ENCODE measurements at regions not wholly inside any gene's neighbourhood (a gene's known extent, or its start where the extent isn't known, plus 50 kb on each side); places are given as distances from the start of the nearest gene placed in this dataset.
"Not testable (repeated sequence)": the region's sequence is repeated elsewhere in the genome, so short reads cannot be mapped to it uniquely, and the experiment has no call there.

- DNase-seq, result no peak
Measured at GRCh38 chr22:49674479-49675050, 153.1 kb downstream of the BRD1 start.

GRCh38 chr22:49673048-49673447 is 154.6 kb downstream of the BRD1 start:
- DNase-seq, result no peak

- no peak for DNase-seq
Measured at GRCh38 chr22:49672014-49672516, 155.6 kb downstream of the BRD1 start.

DNA sequence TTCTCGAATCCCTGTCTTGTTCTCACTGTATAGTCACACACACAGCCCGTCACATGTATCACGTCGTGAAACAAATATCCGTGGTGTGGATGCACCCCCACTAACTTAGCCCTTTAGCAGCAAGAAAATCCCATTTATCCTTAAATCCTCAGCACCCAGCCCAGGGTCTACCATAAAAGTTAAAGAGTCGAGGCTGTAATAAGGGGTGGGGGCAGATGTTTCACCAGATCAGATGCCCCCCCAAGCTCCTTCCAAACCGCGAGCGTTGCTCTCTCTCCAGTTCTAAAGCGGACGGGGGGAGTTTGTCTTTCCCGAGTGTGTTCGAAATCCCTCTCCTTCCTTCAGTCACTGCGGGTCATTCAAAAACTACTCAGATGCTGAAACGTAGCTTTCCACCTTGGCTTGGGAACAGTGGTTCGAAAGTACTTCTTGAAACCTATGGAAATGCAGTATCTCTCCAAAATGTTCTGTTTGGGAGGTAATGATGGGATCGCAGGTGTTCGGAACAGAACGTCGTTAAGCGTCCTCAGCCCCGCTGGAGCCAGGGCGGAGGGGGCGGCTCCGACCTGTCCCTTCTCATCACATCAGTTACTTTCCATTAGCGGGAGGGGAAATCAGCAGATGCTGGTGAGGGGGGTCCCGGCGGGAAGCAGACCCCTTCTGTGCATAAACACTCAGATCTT is 156.2 kb downstream of the BRD1 start:
- no peak for DNase-seq

DNA sequence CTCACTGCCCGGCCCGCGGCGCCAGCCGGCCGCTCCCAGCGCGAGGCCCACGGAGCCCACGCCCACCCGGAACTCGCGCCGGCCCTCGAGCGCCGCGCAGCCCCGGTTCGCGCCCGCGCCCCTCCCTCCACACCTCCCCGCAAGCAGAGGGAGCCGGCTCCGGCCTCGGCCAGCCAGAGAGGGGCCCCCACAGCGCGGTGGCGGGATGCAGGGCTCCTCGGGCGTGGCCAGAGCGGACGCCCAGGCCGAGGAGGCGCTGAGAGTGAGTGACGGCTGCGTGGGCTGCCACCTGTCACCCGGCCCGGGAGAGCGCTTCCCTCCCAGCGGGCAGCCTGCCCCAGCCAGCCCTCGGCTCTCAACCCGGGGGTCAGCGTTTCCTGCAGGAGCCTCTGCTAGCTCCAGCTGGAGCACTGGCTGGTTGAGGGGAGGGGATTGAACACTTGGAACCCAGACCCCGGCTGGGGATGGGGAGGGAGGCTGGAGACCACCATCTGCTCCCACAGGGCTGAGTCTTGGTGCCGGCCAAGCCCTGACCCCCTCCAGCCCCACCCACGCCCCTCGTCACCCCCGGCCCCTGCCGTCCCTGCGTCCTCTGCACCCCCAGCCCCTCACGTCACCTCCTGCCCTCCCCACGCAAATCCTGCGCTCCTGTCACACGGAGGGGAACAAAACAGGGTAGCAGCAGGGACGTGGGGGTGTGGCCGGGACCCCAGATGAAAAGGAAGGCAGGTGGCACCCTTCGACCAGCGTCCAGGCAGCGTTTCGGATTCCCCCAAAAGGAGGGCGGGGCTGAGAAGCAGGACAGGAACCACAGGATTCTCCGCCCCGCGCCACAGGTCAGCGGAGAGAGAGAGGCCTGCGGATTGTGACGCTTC is 157.0 kb downstream of the BRD1 start:
- peak; percentile 14 for DNase-seq

DNA sequence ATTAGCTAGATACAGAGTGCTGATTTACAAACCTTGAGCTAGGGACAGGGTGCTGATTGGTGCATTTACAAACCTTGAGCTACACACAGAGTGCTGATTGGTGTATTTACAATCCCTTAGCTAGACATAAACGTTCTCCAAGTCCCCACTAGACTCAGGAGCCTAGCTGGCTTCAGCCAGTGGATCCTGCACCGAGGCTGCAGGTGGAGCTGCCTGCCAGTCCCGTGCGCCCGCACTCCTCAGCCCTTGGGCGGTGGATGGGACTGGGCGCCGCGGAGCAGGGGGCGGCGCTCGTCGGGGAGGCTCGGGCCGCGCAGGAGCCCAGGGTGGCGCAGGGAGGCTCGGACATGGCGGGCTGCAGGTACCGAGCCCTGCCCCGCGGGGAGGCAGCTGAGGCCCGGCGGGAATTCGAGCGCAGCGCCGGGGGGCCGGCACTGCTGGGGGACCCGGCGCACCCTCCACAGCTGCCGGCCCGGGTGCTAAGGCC is 157.7 kb downstream of the BRD1 start:
- DNase-seq, result peak; percentile 17

DNA sequence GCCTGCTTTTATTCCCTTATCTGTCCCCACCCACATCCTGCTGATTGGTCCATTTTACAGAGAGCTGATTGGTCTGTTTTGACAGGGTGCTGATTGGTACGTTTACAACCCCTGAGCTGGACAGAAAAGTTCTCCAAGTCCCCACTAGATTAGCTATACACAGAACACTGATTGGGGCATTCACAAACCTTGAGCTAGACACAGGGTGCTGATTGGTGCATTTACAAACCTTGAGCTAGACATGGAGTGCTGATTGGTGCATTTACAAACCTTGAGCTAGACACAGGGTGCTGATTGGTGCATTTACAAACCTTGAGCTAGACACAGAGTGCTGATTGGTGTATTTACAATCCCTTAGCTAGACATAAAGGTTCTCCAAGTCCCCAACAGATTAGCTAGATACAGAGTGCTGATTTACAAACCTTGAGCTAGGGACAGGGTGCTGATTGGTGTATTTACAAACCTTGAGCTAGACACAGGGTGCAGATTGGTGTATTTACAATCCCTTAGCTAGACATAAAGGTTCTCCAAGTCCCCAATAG is 158.2 kb downstream of the BRD1 start:
- DNase-seq, result not testable (repeated sequence)

DNA sequence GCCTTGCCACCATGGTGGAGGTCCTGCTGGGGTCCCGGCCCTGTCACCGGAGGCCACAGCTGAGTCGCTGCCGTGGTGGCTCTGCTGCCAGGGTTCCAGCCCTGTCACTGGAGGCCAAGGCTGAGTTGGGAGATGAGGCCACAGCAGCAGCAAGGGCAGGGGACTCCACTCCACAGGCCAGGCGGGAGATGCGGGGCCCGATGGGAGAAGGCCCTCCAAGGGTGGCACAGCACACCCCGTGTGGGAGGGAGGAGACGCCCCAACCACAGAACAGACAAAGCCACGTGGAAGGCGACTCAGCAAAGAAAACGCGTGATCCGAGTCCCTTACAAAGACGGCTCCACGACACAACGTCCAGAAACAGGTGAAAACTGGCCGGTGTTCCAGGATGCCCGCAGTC is 159.3 kb downstream of the BRD1 start:
- no peak for DNase-seq

GRCh38 chr22:49667236-49667635 is 160.4 kb downstream of the BRD1 start:
- DNase-seq, result peak; percentile 15

DNA sequence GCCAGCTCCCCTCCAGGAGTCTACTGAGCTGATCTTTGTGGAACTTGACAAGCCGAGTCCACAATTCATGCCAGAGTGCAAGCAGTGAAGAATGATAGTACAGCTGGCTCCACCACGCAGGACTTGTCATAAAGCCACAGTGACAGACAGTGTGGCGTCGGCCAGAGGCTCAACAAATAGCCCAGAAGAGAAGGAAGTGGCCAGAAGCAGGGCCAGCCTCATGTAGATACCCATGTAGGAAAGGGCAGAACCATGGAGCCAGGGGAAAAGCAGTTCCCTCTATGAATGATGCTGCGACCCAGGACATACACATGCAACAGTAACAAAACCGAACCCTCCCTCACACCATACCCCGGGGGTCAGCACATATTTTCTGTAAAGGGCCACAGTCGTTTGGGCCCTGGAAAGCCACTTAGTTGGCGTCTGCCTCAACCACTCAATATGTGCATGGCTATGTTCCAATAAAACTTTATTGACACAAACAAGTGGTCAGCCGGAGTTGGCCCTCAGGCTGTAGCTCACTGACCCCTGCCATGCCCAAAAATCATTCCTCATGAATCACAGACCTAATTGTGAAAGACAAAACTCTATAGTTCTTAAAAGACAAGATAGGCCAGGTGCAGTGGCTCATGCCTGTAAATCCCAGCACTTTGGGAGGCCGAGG is 161.4 kb downstream of the BRD1 start:
- DNase-seq, result no peak

DNA sequence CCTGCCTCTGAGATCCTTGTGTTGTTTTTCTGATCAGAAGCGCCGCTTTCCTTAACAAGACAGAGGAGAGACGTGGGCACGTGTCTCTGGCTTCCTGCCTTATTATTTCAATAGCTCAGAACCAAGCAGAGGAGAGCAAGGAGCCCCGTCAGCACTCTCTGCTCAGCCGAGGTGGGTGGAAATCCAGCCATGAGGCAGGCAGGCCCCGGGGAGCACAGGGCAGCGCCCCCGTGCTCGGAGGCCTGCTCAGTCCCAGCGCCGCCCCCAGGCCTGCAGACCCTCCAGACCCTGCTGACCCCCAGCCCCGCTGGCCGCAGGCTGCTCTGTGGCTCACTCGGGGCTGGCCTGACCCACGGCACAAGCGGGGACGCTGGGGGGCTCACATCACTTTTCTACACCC is 162.8 kb downstream of the BRD1 start:
- DNase-seq, result no peak

- DNase-seq, result no peak
Measured at GRCh38 chr22:49664371-49664881, 163.2 kb downstream of the BRD1 start.

DNA sequence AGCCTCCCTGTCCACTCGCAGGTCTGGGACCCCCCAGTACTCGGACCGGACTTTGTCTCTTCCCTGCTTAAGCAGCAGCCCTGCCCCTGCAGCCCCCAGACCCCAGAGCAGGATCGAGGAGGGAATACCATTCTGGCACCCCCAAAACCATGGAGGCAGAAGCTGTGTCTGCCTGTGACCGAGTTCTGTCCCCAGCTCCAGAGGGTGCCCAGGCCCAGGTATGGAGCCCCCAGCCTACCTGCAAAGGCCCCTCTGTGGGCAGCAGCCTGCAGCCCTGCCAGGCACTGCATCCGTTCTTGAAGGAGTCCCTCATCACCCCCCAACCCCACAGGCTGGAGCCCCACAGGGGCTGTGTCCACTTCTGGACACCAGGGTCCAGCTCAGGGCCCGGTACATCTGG is 163.8 kb downstream of the BRD1 start:
- DNase-seq, result no peak

DNA sequence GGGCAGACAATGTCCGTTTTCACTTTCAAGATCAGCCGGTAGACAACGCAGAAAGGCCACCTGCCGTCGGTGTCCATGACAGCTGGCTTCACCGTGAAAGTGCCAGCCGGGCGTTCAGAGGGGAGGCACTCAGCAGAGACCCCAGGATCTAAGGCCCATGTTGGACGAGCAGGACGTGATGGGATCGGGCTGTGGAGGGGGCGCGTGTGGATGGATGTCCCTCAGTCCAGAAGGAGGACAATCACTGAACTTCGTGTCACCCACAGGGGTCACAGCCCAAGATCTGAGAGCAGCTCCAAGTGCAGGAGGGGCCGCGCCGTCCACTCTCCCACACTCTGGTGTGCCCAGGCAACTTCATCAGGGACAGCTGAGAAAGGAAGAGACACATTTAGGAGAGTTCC is 164.4 kb downstream of the BRD1 start:
- no peak for DNase-seq

- DNase-seq, result no peak
Measured at GRCh38 chr22:49662681-49663080, 165.0 kb downstream of the BRD1 start.

DNA sequence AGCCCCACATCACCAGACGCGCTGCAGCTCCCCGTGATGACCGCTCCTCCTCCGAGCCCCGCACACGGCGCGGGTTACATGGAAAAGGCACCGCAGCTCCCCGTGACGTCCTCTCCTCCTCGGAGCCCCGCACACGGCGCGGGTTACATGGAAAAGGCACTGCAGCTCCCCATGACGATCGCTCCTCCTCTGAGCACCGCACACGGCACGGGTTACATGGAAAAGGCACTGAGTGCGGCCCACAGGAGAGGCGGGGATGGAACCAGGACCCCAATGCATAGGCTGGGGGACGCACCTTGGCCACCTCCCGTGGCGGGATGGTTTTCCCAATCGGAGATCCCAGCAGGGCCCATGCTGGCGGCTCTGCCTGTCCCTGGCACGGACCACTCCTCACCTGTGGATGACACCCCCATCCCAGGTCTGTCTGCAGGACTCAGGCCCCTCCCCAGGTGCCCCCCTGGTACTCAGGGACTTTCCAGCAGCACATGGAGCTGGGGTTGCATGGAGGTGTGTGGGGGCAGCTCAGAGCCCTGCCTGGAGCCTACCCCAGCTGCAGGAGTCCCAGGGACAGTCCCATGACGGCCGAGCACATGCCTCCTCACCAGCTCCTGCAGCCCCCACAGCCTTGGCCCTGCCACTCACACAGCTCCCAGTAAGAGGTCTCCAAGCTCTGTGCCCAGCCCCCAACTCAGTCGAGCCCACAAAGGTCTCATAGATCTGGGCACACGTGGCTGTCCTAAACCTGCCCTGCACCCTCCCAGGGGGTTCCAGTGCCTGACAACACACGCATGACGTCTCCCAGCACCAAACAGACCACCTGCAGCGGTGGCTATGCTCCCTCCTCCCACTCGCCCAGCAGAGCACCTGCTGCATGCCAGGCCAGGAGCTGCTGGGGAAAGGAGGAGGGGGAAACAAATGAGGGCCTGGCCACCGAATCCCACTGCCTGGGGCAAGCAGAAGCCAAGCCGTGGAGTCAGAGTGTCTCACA is 166.6 kb downstream of the BRD1 start:
- DNase-seq, result no peak

GRCh38 chr22:49660321-49660720 is 167.4 kb downstream of the BRD1 start:
- DNase-seq, result no peak

DNA sequence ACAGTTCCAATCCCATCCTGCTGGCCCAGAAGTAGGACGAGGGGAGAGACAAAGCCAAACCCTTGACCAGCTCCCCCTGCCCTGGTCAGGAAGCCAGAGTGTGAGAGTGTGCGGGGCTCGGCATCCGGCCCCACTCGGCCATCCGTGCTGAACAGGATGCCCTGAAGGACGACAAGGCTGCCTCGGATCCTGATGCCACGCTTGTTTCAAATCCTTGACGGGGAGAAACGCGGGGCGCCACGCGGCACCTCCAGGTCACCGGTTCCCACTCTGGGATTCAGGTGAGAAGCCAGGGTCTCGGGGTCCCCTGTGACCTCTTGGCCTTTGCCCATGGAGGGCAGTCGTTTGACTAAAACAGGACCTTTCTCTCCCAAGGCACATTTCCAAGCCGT is 167.8 kb downstream of the BRD1 start:
- DNase-seq, result no peak

DNA sequence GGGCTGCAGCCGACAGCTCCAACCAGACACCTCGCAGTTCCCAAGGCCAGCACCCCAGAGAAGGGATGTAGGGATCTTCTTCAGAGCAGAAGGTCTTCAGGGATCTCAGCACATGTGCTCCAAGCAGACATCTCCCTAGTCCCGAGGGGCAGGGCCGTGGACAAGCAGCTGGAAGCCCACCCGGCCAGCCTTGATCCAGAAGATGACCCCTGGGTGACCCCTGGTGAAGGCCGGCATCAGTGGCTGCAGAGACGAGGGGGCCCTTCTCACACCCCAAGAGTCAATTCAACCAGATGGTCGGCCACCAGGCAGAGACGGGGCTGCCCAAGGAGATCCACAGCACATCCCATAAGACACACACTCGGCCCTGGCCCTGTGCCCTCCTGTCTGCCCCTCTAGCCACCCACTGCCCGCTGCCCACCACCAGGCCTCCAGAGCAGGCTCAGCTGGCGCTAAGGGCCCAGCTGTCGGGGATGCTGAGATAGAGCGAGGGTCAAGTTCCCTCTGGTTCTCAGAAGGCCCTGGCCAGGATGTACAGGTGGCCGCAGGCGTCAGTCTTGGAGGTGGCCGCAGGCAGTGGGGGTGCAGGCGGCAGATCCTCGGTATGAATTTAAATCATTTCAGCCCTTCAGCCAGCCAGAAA is 168.3 kb downstream of the BRD1 start:
- no peak for DNase-seq

- DNase-seq, result no peak
Measured at GRCh38 chr22:49658902-49659280, 168.8 kb downstream of the BRD1 start.
